ENCODE measurements at regions not wholly inside any gene's neighbourhood (a gene's known extent, or its start where the extent isn't known, plus 50 kb on each side); places are given as distances from the start of the nearest gene placed in this dataset.

GRCh38 chr6:105497549-105497948, 94.7 kb upstream of the PREP start:
- TF ChIP-seq CTCF (IDR thresholded peaks at IDR 0.05) (no peak), EZH2phosphoT487 (IDR thresholded peaks at IDR 0.05) (no peak), EZH2 (IDR thresholded peaks at IDR 0.05) (no peak)

Data from neural progenitor cell (in vitro differentiated cells).